A549 (cell line): ENCODE measurements at regions not wholly inside any gene's neighbourhood (a gene's known extent, or its start where the extent isn't known, plus 50 kb on each side); places are given as distances from the start of the nearest gene placed in this dataset.

ENCODE experiments used
- ATAC-seq, 2 experiments: fragments of 200-7000 bp in 1 of 2; fragments of >200 bp in 1 of 2; cut with Nextera tagmentation in 1 of 2; cut with Tn5 transposase in 1 of 2; 3 replicates each; pipeline versions ENCODE4 v1.8.0 to v1.9.1; 2018 to 2020; ENCODE audit warnings: mild to moderate bottlenecking in 1 of 2, moderate library complexity in 1 of 2
- CTCF ChIA-PET: fragments of 300-600 bp; sonication (Branson Sonifier 250); formaldehyde crosslinking; extraction: SDS; loops from one replicate; lab custom pipeline; 2021; ENCODE audit warnings: antibody characterized with exemption, inconsistent platforms; lab: Yijun Ruan, JAX
- POLR2A ChIA-PET: fragments of 350-600 bp; formaldehyde crosslinking; extraction: SDS; loops from one replicate; lab custom pipeline; 2021; ENCODE audit warnings: antibody characterized with exemption, inconsistent platforms; lab: Yijun Ruan, JAX
- DNase-seq, 2 experiments: peaks; one replicate each; pipeline versions ENCODE4 v3.0.0 to v3.0.0-alpha.2; 2011 to 2016; ENCODE audit warnings: low read depth in 1 of 2, low spot score in 1 of 2
- FAIRE-seq: peaks from 2 replicates; lab custom pipeline; 2011; peaks lifted over from hg19 to GRCh38; lab: Jason Lieb, UNC
- H3K27ac ChIP-seq, 2 experiments: fragments of >200 bp; sonication (Bioruptor Twin); formaldehyde crosslinking; 3 replicates each; pipeline ENCODE4 v1.5.1; 2016 to 2017
- H3K4me1 ChIP-seq: fragments of >200 bp; sonication (Bioruptor Twin); formaldehyde crosslinking; 3 replicates; pipeline ENCODE4 v1.6.1; 2016
- H3K4me2 ChIP-seq: fragments of >200 bp; sonication (Bioruptor Twin); formaldehyde crosslinking; 3 replicates; pipeline ENCODE4 v1.6.1; 2016
- H3K4me3 ChIP-seq: fragments of >200 bp; sonication (Bioruptor Twin); formaldehyde crosslinking; 3 replicates; pipeline ENCODE4 v1.5.1; 2016
- H3K9me3 ChIP-seq: fragments of >200 bp; sonication (Bioruptor Twin); formaldehyde crosslinking; 3 replicates; pipeline ENCODE4 v1.6.1; 2016
- BHLHE40 ChIP-seq: IDR thresholded peaks from 2 replicates; pipeline ENCODE4 v1.6.1; 2012; ENCODE audit warnings: low read depth, low read length, inconsistent platforms
- CHD2 ChIP-seq: fragments of 150-350 bp; IDR thresholded peaks from 2 replicates; pipeline ENCODE4 v1.6.1; 2014; ENCODE audit warnings: low read length; ENCODE audit not compliant: partially characterized antibody
- FOXS1 ChIP-seq: fragments of 250-450 bp; sonication (Bioruptor Pico); IDR thresholded peaks from 2 replicates; pipeline ENCODE4 v1.5.0; 2020; ENCODE audit warnings: mild to moderate bottlenecking, moderate library complexity
- GATA3 ChIP-seq: IDR thresholded peaks from 2 replicates; pipeline ENCODE4 v1.6.1; 2012; ENCODE audit warnings: borderline replicate concordance
- HOXA7 ChIP-seq: fragments of 250-450 bp; sonication (Bioruptor Pico); IDR thresholded peaks from 2 replicates; pipeline ENCODE4 v1.5.0; 2020; ENCODE audit warnings: mild to moderate bottlenecking, moderate library complexity
- HOXB13 ChIP-seq: fragments of 250-450 bp; sonication (Bioruptor Pico); IDR thresholded peaks from 2 replicates; pipeline ENCODE4 v1.5.0; 2020; ENCODE audit warnings: low read depth, mild to moderate bottlenecking, moderate library complexity
- JUNB ChIP-seq: fragments of >200 bp; sonication (Bioruptor Twin); formaldehyde crosslinking; IDR thresholded peaks from 2 replicates; pipeline ENCODE4 v1.6.1; 2016
- MAZ ChIP-seq: fragments of 150-350 bp; IDR thresholded peaks from 2 replicates; pipeline ENCODE4 v1.6.1; 2014; ENCODE audit warnings: antibody characterized with exemption, low read depth, low read length, borderline replicate concordance
- MYC ChIP-seq: IDR thresholded peaks from 2 replicates; pipeline ENCODE4 v1.6.1; 2012; ENCODE audit warnings: mild to moderate bottlenecking, inconsistent platforms, low read length, improper control_type of control experiment, borderline replicate concordance
- NR3C1 ChIP-seq: fragments of >200 bp; sonication (Bioruptor Twin); formaldehyde crosslinking; IDR thresholded peaks from 3 replicates; pipeline ENCODE4 v1.6.1; 2017
- PBX3 ChIP-seq: IDR thresholded peaks from 2 replicates; pipeline ENCODE4 v1.6.1; 2012
- PHF8 ChIP-seq: fragments of 200-600 bp; sonication (generic); IDR thresholded peaks from 2 replicates; pipeline ENCODE4 v1.6.1; 2016; ENCODE audit warnings: low read depth, mild to moderate bottlenecking, antibody characterized with exemption, moderate library complexity, borderline replicate concordance
- RARB ChIP-seq: fragments of 250-450 bp; sonication (Bioruptor Pico); IDR thresholded peaks from 2 replicates; pipeline ENCODE4 v1.8.0; 2021; ENCODE audit warnings: mild to moderate bottlenecking, moderate library complexity
- RFX5 ChIP-seq: fragments of 450-650 bp; IDR thresholded peaks from 2 replicates; pipeline ENCODE4 v1.7.1; 2014; ENCODE audit warnings: antibody characterized with exemption, mild to moderate bottlenecking, moderate library complexity
- SMC3 ChIP-seq: fragments of >200 bp; sonication (Bioruptor Twin); formaldehyde crosslinking; IDR thresholded peaks from 3 replicates; pipeline ENCODE4 v1.6.1; 2018; ENCODE audit warnings: inconsistent platforms
- SREBF2 ChIP-seq: fragments of 450-650 bp; IDR thresholded peaks from 2 replicates; pipeline ENCODE4 v1.6.1; 2014; ENCODE audit warnings: mild to moderate bottlenecking, moderate library complexity
- TFCP2L1 ChIP-seq: fragments of 250-450 bp; sonication (Bioruptor Pico); IDR thresholded peaks from 2 replicates; pipeline ENCODE4 v1.5.0; 2021; ENCODE audit warnings: mild to moderate bottlenecking
- USF2 ChIP-seq: fragments of 450-650 bp; IDR thresholded peaks from 2 replicates; pipeline ENCODE4 v1.6.1; 2014; ENCODE audit warnings: antibody characterized with exemption
- ZC3H11A ChIP-seq: fragments of 450-650 bp; IDR thresholded peaks from 2 replicates; pipeline ENCODE4 v1.6.1; 2014; ENCODE audit warnings: antibody characterized with exemption, mild to moderate bottlenecking
- WGBS: methylation state at CpG from one replicate; pipeline ENCODE4 v1.1.6; 2017; ENCODE audit errors: missing lambda C conversion rate; 5-methylcytosine and 5-hydroxymethylcytosine counted together
- TF ChIP-seq, protein P1 (sequence below): fragments of >200 bp; sonication (Bioruptor Twin); formaldehyde crosslinking; IDR thresholded peaks from 3 replicates; pipeline ENCODE4 v1.6.1; 2016
- TF ChIP-seq, protein P2 (sequence below): fragments of 250-450 bp; sonication (Bioruptor Pico); IDR thresholded peaks from 2 replicates; pipeline ENCODE4 v1.5.0; 2020; ENCODE audit warnings: low read depth, mild to moderate bottlenecking, moderate library complexity

GRCh38 chr2:221322741-221323140 lies 249.4 kb downstream of the EPHA4 start:
- ChIA-PET POLR2A (no interaction called here), CTCF (no interaction called here)
- no peak overlapping the region for H3K27ac ChIP-seq
- no peaks in the 10 kb centered on the region for H3K4me1 ChIP-seq
- no peak for DNase-seq
- no peak for TF ChIP-seq PHF8
- no peak for TF ChIP-seq NR3C1
- TF ChIP-seq SREBF2: no peak
- no peak for TF ChIP-seq HOXB13 (CRISPR knock-in tag)
- no peak for TF ChIP-seq GATA3
- no peak for TF ChIP-seq SMC3
- no peak for TF ChIP-seq ZC3H11A
- TF ChIP-seq MAZ: no peak
- TF ChIP-seq, protein P1, sequence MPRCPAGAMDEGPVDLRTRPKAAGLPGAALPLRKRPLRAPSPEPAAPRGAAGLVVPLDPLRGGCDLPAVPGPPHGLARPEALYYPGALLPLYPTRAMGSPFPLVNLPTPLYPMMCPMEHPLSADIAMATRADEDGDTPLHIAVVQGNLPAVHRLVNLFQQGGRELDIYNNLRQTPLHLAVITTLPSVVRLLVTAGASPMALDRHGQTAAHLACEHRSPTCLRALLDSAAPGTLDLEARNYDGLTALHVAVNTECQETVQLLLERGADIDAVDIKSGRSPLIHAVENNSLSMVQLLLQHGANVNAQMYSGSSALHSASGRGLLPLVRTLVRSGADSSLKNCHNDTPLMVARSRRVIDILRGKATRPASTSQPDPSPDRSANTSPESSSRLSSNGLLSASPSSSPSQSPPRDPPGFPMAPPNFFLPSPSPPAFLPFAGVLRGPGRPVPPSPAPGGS: no peak
- no peak for TF ChIP-seq PBX3
- TF ChIP-seq MYC: no peak
- no peak for TF ChIP-seq RFX5
- TF ChIP-seq, all 56 proteins: peak for 0
- Histone ChIP-seq H3K9me3 (no peaks in the 10 kb centered on the region), H3K4me2 (no peak overlapping the region), H3K4me3 (no peak overlapping the region)
- FAIRE-seq (no peak), ATAC-seq (no peak)
- WGBS: 3% methylated on average over 5 of the region's 5 CpGs

DNA sequence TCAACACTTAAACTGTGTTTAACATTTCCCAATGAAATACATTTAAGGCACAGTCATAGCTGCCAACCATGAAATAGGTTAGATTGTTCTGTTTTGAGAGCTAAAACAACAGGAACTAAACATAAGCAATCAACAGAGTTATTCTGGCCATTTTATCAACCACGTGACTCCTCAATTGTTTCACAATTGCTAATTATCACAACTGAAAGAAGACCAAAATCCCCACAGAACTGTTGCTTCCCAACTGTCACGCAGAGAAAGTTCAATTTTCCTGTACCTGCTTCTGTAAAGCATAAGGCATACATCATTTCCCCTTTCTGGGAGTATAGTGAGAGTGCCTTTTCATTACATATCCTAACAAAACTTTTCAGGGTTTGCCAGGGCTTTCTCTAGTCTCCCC lies 248.6 kb downstream of the EPHA4 start:
- POLR2A ChIA-PET: no interaction called here
- WGBS: 0% methylated on average over 2 of the region's 2 CpGs
- H3K4me1 ChIP-seq: no peaks in the 10 kb centered on the region
- H3K27ac ChIP-seq: no peak overlapping the region
- no peak for FAIRE-seq
- TF ChIP-seq BHLHE40: no peak
- TF ChIP-seq, protein P2, sequence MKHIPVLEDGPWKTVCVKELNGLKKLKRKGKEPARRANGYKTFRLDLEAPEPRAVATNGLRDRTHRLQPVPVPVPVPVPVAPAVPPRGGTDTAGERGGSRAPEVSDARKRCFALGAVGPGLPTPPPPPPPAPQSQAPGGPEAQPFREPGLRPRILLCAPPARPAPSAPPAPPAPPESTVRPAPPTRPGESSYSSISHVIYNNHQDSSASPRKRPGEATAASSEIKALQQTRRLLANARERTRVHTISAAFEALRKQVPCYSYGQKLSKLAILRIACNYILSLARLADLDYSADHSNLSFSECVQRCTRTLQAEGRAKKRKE: no peak
- no peak for TF ChIP-seq JUNB
- TF ChIP-seq CHD2: no peak
- no peak for TF ChIP-seq PHF8
- no peak for TF ChIP-seq RARB (CRISPR knock-in tag)
- TF ChIP-seq HOXA7 (CRISPR knock-in tag): no peak
- TF ChIP-seq USF2: no peak
- CTCF ChIA-PET: no interaction called here
- H3K4me3 ChIP-seq: no peak overlapping the region
- no peaks in the 10 kb centered on the region for H3K9me3 ChIP-seq
- no peak overlapping the region for H3K4me2 ChIP-seq
- ATAC-seq: no peak
- DNase-seq: no peak

DNA sequence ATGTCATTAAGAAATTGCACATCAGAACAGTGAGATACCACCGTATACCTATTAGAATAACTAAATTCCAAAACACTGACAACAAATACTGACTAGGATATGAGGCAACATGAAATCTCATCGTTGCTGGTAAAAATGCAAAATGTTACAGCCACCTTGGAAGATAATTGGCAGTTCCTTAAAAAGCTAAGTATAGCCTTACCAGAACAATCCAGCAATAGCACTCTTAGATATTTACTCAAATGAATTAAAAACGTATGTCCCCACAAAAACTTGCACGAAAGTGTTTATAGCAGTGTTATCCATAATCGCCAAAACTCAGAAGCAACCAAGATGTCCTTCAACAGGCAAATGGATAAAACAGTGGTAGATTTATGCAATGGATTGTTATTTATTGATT lies 241.7 kb downstream of the EPHA4 start:
- WGBS: 17% methylated on average over 5 of the region's 5 CpGs
- Histone ChIP-seq H3K9me3 (no peaks in the 10 kb centered on the region), H3K4me2 (no peak overlapping the region), H3K4me3 (no peak overlapping the region), H3K4me1 (no peaks in the 10 kb centered on the region), H3K27ac (no peak overlapping the region)
- no peak for TF ChIP-seq TFCP2L1 (CRISPR knock-in tag)
- no peak for TF ChIP-seq HOXB13 (CRISPR knock-in tag)
- no peak for TF ChIP-seq FOXS1 (CRISPR knock-in tag)
- no peak for ATAC-seq
- CTCF ChIA-PET: no interaction called here
- POLR2A ChIA-PET: no interaction called here
- DNase-seq: no peak
- no peak for FAIRE-seq
